K562 (cell line): ENCODE measurements at regions not wholly inside any gene's neighbourhood (a gene's known extent, or its start where the extent isn't known, plus 50 kb on each side); places are given as distances from the start of the nearest gene placed in this dataset.

Source experiments
- CEBPB ChIP-seq: fragments of 450-650 bp; IDR thresholded peaks from 2 replicates; pipeline ENCODE4 v1.6.1; 2016; ENCODE audit warnings: missing genetic modification characterization, missing compliant biosample characterization
- HEY1 ChIP-seq: fragments of 250-450 bp; sonication (Bioruptor Pico); IDR thresholded peaks from 2 replicates; pipeline ENCODE4 v1.5.0; 2020; ENCODE audit warnings: mild to moderate bottlenecking, moderate library complexity, borderline replicate concordance
- HNRNPK ChIP-seq: fragments of 200-400 bp; formaldehyde crosslinking; IDR thresholded peaks from one replicate; pipeline ENCODE4 v1.6.1; 2018; ENCODE audit warnings: mild to moderate bottlenecking, low read depth, low read length; ENCODE audit not compliant: poor library complexity, severe bottlenecking
- KLF13 ChIP-seq: fragments of 450-650 bp; IDR thresholded peaks from 2 replicates; pipeline ENCODE4 v1.6.1; 2016; ENCODE audit warnings: missing genetic modification characterization, low read depth, mild to moderate bottlenecking, missing compliant biosample characterization, moderate library complexity, borderline replicate concordance
- MAFG ChIP-seq: fragments of 450-650 bp; conservative IDR thresholded peaks from 2 replicates; pipeline ENCODE4 v1.6.1; 2016; ENCODE audit warnings: missing genetic modification characterization, missing compliant biosample characterization
- NFXL1 ChIP-seq: fragments of 450-650 bp; formaldehyde crosslinking; IDR thresholded peaks from 2 replicates; pipeline ENCODE4 v1.4.0; 2021; ENCODE audit warnings: mild to moderate bottlenecking
- NR3C1 ChIP-seq: sonication (generic); formaldehyde crosslinking; IDR thresholded peaks from 2 replicates; pipeline ENCODE4 v1.8.1; 2022; ENCODE audit warnings: missing genetic modification reagents
- PHF8 ChIP-seq: fragments of 200-600 bp; sonication (generic); IDR thresholded peaks from 2 replicates; pipeline ENCODE4 v1.6.1; 2012; ENCODE audit warnings: mixed run types, mild to moderate bottlenecking, inconsistent platforms, low read length, moderate library complexity, borderline replicate concordance
- POLR2A ChIP-seq: fragments of 450-650 bp; conservative IDR thresholded peaks from 2 replicates; pipeline ENCODE4 v1.6.1; 2016
- RAD21 ChIP-seq, 2 experiments: fragments of 250-450 bp in 1 of 2; fragments of 450-650 bp in 1 of 2; sonication (Bioruptor Pico) in 1 of 2; formaldehyde crosslinking in 1 of 2; IDR thresholded peaks in 1 of 2; conservative IDR thresholded peaks in 1 of 2; 2 replicates each; pipeline versions ENCODE4 v1.4.0 to v1.8.0; 2020 to 2022; ENCODE audit warnings: mild to moderate bottlenecking in 2 of 2, moderate library complexity in 1 of 2
- ZNF121 ChIP-seq: sonication (generic); formaldehyde crosslinking; conservative IDR thresholded peaks from 2 replicates; pipeline ENCODE4 v1.8.0; 2022; ENCODE audit warnings: missing genetic modification reagents
- ZNF696 ChIP-seq: fragments of 250-450 bp; sonication (Bioruptor Pico); conservative IDR thresholded peaks from 2 replicates; pipeline ENCODE4 v1.4.0; 2020; ENCODE audit warnings: mild to moderate bottlenecking, moderate library complexity
- TF ChIP-seq, protein P1 (sequence below): sonication (generic); formaldehyde crosslinking; IDR thresholded peaks from 2 replicates; pipeline ENCODE4 v1.8.0; 2023; ENCODE audit warnings: mild to moderate bottlenecking, missing genetic modification reagents
- TF ChIP-seq, protein P2 (sequence below), 2 experiments: fragments of 450-650 bp; IDR thresholded peaks; 2 replicates each; pipeline ENCODE4 v1.6.1; 2016
- TF ChIP-seq, protein P3 (sequence below): IDR thresholded peaks from 2 replicates; pipeline ENCODE4 v1.6.1; 2016; ENCODE audit warnings: missing genetic modification characterization, missing compliant biosample characterization
- TF ChIP-seq, protein P4 (sequence below), 2 experiments: fragments of 450-650 bp in 1 of 2; sonication (generic) in 1 of 2; formaldehyde crosslinking; conservative IDR thresholded peaks; 2 replicates each; pipeline versions ENCODE4 v1.4.0 to v1.8.1; 2020 to 2022; ENCODE audit warnings: mild to moderate bottlenecking in 1 of 2, missing genetic modification reagents in 1 of 2
- TF ChIP-seq, protein P5 (sequence below): fragments of 450-650 bp; formaldehyde crosslinking; IDR thresholded peaks from 2 replicates; pipeline ENCODE4 v1.4.0; 2020; ENCODE audit warnings: mild to moderate bottlenecking

DNA sequence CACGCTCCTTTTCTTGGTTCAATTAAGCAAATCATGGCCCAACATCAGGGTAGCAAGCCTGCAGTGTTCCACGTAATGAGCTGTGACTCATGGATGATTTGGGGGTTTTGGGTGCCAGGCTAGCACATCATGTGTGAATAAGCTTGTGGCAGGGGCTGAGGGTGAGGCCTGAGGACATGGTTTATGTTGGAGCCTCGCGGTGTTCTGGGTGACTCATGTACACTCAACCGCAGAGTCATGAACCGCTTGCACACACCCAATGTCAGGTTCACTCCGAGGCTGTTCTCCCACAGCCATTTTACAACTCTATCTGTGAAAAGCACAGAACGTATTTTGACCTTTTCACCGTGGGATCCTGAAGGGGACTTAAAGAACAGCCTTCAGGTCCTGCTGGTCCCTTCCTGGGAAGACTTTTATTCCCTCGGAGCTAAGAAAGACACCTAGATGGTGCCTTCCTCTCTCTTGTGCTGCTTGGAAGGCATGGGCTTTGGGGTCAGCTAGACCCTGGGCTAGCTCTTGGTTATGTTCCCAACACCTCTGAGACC is 139.9 kb upstream of the ZEB2 start (continued):
- TF ChIP-seq, protein P1, sequence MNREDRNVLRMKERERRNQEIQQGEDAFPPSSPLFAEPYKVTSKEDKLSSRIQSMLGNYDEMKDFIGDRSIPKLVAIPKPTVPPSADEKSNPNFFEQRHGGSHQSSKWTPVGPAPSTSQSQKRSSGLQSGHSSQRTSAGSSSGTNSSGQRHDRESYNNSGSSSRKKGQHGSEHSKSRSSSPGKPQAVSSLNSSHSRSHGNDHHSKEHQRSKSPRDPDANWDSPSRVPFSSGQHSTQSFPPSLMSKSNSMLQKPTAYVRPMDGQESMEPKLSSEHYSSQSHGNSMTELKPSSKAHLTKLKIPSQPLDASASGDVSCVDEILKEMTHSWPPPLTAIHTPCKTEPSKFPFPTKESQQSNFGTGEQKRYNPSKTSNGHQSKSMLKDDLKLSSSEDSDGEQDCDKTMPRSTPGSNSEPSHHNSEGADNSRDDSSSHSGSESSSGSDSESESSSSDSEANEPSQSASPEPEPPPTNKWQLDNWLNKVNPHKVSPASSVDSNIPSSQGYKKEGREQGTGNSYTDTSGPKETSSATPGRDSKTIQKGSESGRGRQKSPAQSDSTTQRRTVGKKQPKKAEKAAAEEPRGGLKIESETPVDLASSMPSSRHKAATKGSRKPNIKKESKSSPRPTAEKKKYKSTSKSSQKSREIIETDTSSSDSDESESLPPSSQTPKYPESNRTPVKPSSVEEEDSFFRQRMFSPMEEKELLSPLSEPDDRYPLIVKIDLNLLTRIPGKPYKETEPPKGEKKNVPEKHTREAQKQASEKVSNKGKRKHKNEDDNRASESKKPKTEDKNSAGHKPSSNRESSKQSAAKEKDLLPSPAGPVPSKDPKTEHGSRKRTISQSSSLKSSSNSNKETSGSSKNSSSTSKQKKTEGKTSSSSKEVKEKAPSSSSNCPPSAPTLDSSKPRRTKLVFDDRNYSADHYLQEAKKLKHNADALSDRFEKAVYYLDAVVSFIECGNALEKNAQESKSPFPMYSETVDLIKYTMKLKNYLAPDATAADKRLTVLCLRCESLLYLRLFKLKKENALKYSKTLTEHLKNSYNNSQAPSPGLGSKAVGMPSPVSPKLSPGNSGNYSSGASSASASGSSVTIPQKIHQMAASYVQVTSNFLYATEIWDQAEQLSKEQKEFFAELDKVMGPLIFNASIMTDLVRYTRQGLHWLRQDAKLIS, result no peak
- TF ChIP-seq ZNF696 (CRISPR knock-in tag), result no peak
- TF ChIP-seq POLR2A, result no peak
- TF ChIP-seq, protein P2, sequence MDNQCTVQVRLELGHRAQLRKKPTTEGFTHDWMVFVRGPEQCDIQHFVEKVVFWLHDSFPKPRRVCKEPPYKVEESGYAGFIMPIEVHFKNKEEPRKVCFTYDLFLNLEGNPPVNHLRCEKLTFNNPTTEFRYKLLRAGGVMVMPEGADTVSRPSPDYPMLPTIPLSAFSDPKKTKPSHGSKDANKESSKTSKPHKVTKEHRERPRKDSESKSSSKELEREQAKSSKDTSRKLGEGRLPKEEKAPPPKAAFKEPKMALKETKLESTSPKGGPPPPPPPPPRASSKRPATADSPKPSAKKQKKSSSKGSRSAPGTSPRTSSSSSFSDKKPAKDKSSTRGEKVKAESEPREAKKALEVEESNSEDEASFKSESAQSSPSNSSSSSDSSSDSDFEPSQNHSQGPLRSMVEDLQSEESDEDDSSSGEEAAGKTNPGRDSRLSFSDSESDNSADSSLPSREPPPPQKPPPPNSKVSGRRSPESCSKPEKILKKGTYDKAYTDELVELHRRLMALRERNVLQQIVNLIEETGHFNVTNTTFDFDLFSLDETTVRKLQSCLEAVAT (IDR thresholded peaks at IDR 0.05), result peak in 1 of 2 experiments; percentile 72; a peak in 2 of 4 replicates
- TF ChIP-seq HEY1 (CRISPR knock-in tag), result no peak
- TF ChIP-seq PHF8, result no peak
- TF ChIP-seq, protein P3, sequence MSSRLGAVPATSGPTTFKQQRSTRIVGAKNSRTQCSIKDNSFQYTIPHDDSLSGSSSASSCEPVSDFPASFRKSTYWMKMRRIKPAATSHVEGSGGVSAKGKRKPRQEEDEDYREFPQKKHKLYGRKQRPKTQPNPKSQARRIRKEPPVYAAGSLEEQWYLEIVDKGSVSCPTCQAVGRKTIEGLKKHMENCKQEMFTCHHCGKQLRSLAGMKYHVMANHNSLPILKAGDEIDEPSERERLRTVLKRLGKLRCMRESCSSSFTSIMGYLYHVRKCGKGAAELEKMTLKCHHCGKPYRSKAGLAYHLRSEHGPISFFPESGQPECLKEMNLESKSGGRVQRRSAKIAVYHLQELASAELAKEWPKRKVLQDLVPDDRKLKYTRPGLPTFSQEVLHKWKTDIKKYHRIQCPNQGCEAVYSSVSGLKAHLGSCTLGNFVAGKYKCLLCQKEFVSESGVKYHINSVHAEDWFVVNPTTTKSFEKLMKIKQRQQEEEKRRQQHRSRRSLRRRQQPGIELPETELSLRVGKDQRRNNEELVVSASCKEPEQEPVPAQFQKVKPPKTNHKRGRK, result no peak
- TF ChIP-seq NFXL1 (CRISPR knock-in tag), result no peak
- TF ChIP-seq CEBPB (tag), result no peak
- TF ChIP-seq KLF13 (tag), result 0 out of 2 replicates have a peak, but pooled peaks have one; percentile 34
- TF ChIP-seq, protein P4, sequence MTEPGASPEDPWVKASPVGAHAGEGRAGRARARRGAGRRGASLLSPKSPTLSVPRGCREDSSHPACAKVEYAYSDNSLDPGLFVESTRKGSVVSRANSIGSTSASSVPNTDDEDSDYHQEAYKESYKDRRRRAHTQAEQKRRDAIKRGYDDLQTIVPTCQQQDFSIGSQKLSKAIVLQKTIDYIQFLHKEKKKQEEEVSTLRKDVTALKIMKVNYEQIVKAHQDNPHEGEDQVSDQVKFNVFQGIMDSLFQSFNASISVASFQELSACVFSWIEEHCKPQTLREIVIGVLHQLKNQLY (CRISPR knock-in tag; conservative IDR thresholded peaks at IDR 0.05), result no peak
- TF ChIP-seq, protein P5, sequence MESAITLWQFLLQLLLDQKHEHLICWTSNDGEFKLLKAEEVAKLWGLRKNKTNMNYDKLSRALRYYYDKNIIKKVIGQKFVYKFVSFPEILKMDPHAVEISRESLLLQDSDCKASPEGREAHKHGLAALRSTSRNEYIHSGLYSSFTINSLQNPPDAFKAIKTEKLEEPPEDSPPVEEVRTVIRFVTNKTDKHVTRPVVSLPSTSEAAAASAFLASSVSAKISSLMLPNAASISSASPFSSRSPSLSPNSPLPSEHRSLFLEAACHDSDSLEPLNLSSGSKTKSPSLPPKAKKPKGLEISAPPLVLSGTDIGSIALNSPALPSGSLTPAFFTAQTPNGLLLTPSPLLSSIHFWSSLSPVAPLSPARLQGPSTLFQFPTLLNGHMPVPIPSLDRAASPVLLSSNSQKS (CRISPR knock-in tag), result no peak
- peak in 1 of 2 experiments; percentile 26; a peak in 3 of 4 replicates for TF ChIP-seq RAD21 (CRISPR knock-in tag; conservative IDR thresholded peaks at IDR 0.05 in 1 of 2, IDR thresholded peaks at IDR 0.05 in 1 of 2)
- no peak for TF ChIP-seq NR3C1 (CRISPR knock-in tag)
- no peak for TF ChIP-seq HNRNPK
- TF ChIP-seq MAFG (tag), result peak; percentile 38
- no peak for TF ChIP-seq ZNF121
